ENCODE measurements at regions not wholly inside any gene's neighbourhood (a gene's known extent, or its start where the extent isn't known, plus 50 kb on each side); places are given as distances from the start of the nearest gene placed in this dataset.

GRCh38 chr16:22427556-22427955 is 53.1 kb upstream of the CDR2 start:
- no peak for TF ChIP-seq CTCF (IDR thresholded peaks at IDR 0.05; ENCODE audit: low read depth, low read length, missing input control)
- no peak for TF ChIP-seq GABPA (IDR thresholded peaks at IDR 0.05 in 1 of 2, conservative IDR thresholded peaks at IDR 0.05 in 1 of 2)
- TF ChIP-seq HNF4G (IDR thresholded peaks at IDR 0.05), result no peak
- no peak for TF ChIP-seq TAF1 (conservative IDR thresholded peaks at IDR 0.05)
